ENCODE measurements at regions not wholly inside any gene's neighbourhood (a gene's known extent, or its start where the extent isn't known, plus 50 kb on each side); places are given as distances from the start of the nearest gene placed in this dataset.
A peak's percentile ranks its signal among the peaks of the same experiment; 100 is the strongest.
"Not testable (repeated sequence)": the region's sequence is repeated elsewhere in the genome, so short reads cannot be mapped to it uniquely, and the experiment has no call there.

- in situ Hi-C loops (cut with HindIII; ENCODE audit: low sequenced_read_pairs) = no loop called here
- no peak overlapping the region for H3K4me3 ChIP-seq (ENCODE audit: low read depth, low read length)
- no peak for DNase-seq (ENCODE audit: low read depth)
- TF ChIP-seq, protein P1, sequence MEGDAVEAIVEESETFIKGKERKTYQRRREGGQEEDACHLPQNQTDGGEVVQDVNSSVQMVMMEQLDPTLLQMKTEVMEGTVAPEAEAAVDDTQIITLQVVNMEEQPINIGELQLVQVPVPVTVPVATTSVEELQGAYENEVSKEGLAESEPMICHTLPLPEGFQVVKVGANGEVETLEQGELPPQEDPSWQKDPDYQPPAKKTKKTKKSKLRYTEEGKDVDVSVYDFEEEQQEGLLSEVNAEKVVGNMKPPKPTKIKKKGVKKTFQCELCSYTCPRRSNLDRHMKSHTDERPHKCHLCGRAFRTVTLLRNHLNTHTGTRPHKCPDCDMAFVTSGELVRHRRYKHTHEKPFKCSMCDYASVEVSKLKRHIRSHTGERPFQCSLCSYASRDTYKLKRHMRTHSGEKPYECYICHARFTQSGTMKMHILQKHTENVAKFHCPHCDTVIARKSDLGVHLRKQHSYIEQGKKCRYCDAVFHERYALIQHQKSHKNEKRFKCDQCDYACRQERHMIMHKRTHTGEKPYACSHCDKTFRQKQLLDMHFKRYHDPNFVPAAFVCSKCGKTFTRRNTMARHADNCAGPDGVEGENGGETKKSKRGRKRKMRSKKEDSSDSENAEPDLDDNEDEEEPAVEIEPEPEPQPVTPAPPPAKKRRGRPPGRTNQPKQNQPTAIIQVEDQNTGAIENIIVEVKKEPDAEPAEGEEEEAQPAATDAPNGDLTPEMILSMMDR (IDR thresholded peaks at IDR 0.05; ENCODE audit: low read depth, low read length, missing control alignments) = no peak
Measured at GRCh38 chr13:109941221-109941620, 154.8 kb upstream of the IRS2 start.

- TF ChIP-seq, protein P1 (IDR thresholded peaks at IDR 0.05; ENCODE audit: low read depth, low read length, missing control alignments) = no peak
- no peak overlapping the region for H3K4me3 ChIP-seq (ENCODE audit: low read depth, low read length)
- in situ Hi-C loops (cut with HindIII; ENCODE audit: low sequenced_read_pairs) = no loop called here
- DNase-seq (ENCODE audit: low read depth) = no peak
Measured at GRCh38 chr13:109940637-109941036, 154.3 kb upstream of the IRS2 start.

- in situ Hi-C loops (cut with HindIII; ENCODE audit: low sequenced_read_pairs) = no loop called here
- TF ChIP-seq, protein P1 (IDR thresholded peaks at IDR 0.05; ENCODE audit: low read depth, low read length, missing control alignments) = no peak
- DNase-seq (ENCODE audit: low read depth) = no peak
- H3K4me3 ChIP-seq (ENCODE audit: low read depth, low read length) = no peak overlapping the region
Measured at GRCh38 chr13:109939838-109940237, 153.5 kb upstream of the IRS2 start.

GRCh38 chr13:109939180-109939579 is 152.8 kb upstream of the IRS2 start:
- in situ Hi-C loops (cut with HindIII; ENCODE audit: low sequenced_read_pairs) = no loop called here
- no peak for DNase-seq (ENCODE audit: low read depth)
- no peak overlapping the region for H3K4me3 ChIP-seq (ENCODE audit: low read depth, low read length)
- TF ChIP-seq, protein P1 (IDR thresholded peaks at IDR 0.05; ENCODE audit: low read depth, low read length, missing control alignments) = no peak

DNA sequence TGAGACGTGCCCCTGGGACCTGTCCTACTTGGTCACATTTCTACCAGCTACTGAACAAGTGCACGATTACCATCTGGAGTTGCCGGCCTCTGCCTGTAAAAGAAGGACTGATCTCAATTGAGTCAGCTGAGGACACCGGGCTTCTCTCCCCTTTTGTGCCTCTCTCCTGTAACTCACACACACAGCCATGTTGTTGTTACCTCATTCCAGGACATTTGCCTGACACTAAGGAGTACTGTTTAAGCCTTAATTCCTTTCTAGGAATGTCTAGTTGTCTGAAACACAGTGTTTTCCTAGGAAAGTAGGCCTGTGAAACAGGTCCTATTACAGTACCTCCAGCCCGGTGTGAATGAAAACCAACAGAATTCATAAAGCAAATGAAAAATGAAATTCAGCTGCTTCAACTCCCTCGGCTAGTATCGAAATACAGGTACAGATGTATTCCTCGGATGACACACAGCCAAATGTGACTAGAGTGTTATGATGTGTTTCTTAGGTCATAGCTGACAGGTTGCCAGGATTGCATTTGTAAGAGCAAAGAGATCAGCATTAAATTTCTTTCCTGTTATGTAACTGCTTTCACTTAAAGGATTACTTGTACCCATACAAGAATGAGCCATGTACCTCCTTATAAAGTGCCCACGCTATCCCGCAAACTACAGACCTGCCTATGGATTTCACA is 152.0 kb upstream of the IRS2 start:
- no peak overlapping the region for H3K4me3 ChIP-seq (ENCODE audit: low read depth, low read length)
- in situ Hi-C loops (cut with HindIII; ENCODE audit: low sequenced_read_pairs) = no loop called here
- TF ChIP-seq, protein P1 (IDR thresholded peaks at IDR 0.05; ENCODE audit: low read depth, low read length, missing control alignments) = no peak
- peak; percentile 55 for DNase-seq (ENCODE audit: low read depth)

- DNase-seq (ENCODE audit: low read depth); H3K4me3 ChIP-seq (ENCODE audit: low read depth, low read length); in situ Hi-C loops (cut with HindIII; ENCODE audit: low sequenced_read_pairs): not testable (repeated sequence)
Measured at GRCh38 chr13:109934520-109934919, 148.1 kb upstream of the IRS2 start.

- TF ChIP-seq, protein P1 (IDR thresholded peaks at IDR 0.05; ENCODE audit: low read depth, low read length, missing control alignments) = no peak
- no peak for DNase-seq (ENCODE audit: low read depth)
- in situ Hi-C loops (cut with HindIII; ENCODE audit: low sequenced_read_pairs) = no loop called here
- no peak overlapping the region for H3K4me3 ChIP-seq (ENCODE audit: low read depth, low read length)
Measured at GRCh38 chr13:109933476-109933875, 147.1 kb upstream of the IRS2 start.
